ENCODE measurements at regions not wholly inside any gene's neighbourhood (a gene's known extent, or its start where the extent isn't known, plus 50 kb on each side); places are given as distances from the start of the nearest gene placed in this dataset.
A peak's percentile ranks its signal among the peaks of the same experiment; 100 is the strongest.

DNA sequence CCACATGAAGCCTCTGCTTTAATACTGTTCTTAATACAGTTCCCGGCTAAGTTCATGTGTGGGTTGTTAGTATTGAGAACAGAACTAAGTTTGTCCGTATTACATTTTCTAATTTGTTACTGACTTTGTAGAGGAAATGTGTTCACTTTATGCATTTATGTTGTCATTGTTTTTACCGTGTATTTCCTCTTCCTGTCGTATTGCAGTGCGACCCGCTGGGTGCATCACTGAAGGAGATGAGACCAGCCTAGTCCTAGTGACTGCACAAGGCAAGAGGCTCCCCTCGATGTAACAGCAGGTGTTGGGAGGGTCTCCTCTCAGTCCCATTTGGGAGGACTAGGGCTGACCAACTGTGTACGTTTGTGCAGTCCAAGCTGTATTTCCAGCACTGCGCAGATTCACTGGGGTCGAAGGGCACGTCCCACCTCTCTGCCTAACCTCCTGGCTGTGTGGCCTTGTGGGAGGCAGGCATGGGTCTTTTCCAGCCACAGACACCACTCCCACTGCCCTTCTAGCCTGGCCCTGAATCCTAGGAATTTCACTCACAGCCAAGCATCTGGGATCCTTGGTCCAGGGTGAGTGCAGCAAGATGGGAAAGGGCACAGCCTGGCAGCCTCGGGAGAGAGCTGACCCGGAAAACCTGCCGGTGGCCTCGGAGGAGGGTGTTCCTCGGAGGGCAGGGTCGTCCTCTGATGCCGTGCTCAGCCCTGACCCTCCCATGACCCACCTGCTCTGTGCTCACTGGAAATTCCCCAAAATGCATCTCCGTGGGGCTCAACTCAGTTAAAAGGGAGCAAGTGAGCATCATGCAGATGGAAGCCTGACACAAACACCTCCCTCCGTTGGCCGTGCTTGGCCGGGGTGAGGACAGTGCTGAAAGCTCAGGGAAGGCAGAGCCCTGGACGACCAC, 63.9 kb upstream of the FAM20C start:
- Histone ChIP-seq H3K9me3 (ENCODE audit: control insufficient read depth in 2 of 2, low read length in 2 of 2) (no peaks in the 10 kb centered on the region), H3K4me3 (ENCODE audit: low read length in 2 of 2) (no peak overlapping the region), H3K27me3 (ENCODE audit: control insufficient read depth in 2 of 2, insufficient read depth in 2 of 2, low read length in 2 of 2) (peaks cover 0 to 2% of the 10 kb centered on the region in 2 donors), H3K27ac (ENCODE audit: low read depth in 2 of 2, low read length in 2 of 2) (no peak overlapping the region), H3K9ac (ENCODE audit: low read depth in 1 of 2, low read length in 2 of 2) (no peak overlapping the region), H3K4me1 (ENCODE audit: control insufficient read depth in 2 of 2, insufficient read depth in 2 of 2, low read length in 2 of 2) (peaks cover 0 to 10% of the 10 kb centered on the region in 2 donors), H3K36me3 (ENCODE audit: control insufficient read depth in 2 of 2, insufficient read depth in 2 of 2, low read length in 2 of 2) (no peaks in the 10 kb centered on the region)

DNA sequence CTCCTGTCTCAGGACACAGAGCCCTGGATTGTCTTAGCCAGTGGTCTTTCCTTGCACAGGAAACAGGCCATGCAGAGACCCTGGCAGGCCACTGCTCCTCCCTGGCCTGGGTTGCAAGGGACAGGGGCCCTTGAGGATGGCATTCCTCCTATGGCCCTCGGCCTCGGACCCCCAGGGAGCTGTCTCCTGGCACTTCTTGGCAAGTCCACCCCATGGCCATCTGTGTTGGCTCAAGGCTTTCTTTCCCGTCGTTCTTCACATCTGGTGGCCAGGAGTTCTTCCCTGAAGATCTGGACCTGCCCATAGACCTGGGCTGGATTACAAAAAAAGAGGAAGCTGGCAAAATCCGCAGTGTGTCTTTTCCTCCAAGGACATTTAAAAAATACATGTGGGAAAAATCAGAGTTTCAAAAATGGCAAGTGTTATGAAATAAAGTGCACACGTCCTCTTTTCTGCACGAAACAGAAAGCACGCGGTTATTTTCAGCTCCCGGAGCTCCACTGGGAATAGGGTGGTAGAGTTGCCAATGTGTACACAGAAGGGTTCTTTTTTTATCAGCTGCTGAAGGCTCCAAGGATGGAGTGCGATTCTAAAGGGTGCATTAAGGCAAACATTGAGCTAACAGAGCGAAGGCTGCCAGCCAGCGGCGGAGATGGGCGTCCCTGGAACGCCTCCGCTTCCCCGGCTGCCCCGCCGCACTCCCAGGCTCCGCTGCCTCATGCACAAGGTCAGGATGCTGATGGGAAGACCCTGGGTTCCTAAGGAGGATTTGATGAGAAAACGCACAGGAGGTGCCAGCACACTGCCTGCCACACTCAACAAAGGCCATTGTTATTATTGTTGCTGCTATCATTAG, 62.8 kb upstream of the FAM20C start:
- Histone ChIP-seq H3K4me3 (ENCODE audit: low read length in 2 of 2) (no peak overlapping the region), H3K9ac (ENCODE audit: low read depth in 1 of 2, low read length in 2 of 2) (no peak overlapping the region), H3K27me3 (ENCODE audit: control insufficient read depth in 2 of 2, insufficient read depth in 2 of 2, low read length in 2 of 2) (peaks cover 0 to 2% of the 10 kb centered on the region in 2 donors), H3K36me3 (ENCODE audit: control insufficient read depth in 2 of 2, insufficient read depth in 2 of 2, low read length in 2 of 2) (no peaks in the 10 kb centered on the region), H3K9me3 (ENCODE audit: control insufficient read depth in 2 of 2, low read length in 2 of 2) (no peaks in the 10 kb centered on the region), H3K27ac (ENCODE audit: low read depth in 2 of 2, low read length in 2 of 2) (no peak overlapping the region), H3K4me1 (ENCODE audit: control insufficient read depth in 2 of 2, insufficient read depth in 2 of 2, low read length in 2 of 2) (peaks cover 0 to 10% of the 10 kb centered on the region in 2 donors)

DNA sequence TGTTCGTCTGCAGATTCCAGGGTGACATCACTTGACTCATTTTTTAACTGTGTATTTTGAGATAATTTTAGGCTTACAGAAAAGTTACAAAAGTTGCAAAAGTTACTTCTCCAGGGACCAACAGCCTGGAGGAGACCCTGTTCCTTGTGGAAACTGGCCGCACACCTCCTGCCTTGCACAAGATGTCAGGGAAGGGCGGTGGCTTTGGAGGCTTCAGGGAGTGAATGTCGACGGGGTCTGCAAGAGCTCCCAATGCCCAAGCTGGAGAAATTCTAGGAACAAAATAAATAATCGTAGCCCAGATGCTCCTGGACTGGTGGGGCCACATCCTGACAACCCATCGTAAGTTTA, 62.2 kb upstream of the FAM20C start:
- Histone ChIP-seq H3K4me1 (ENCODE audit: control insufficient read depth in 2 of 2, insufficient read depth in 2 of 2, low read length in 2 of 2) (peaks cover 0 to 10% of the 10 kb centered on the region in 2 donors), H3K27me3 (ENCODE audit: control insufficient read depth in 2 of 2, insufficient read depth in 2 of 2, low read length in 2 of 2) (peaks cover 0 to 2% of the 10 kb centered on the region in 2 donors), H3K36me3 (ENCODE audit: control insufficient read depth in 2 of 2, insufficient read depth in 2 of 2, low read length in 2 of 2) (no peaks in the 10 kb centered on the region), H3K4me3 (ENCODE audit: low read length in 2 of 2) (no peak overlapping the region), H3K9me3 (ENCODE audit: control insufficient read depth in 2 of 2, low read length in 2 of 2) (no peaks in the 10 kb centered on the region), H3K9ac (ENCODE audit: low read depth in 1 of 2, low read length in 2 of 2) (no peak overlapping the region), H3K27ac (ENCODE audit: low read depth in 2 of 2, low read length in 2 of 2) (no peak overlapping the region)

DNA sequence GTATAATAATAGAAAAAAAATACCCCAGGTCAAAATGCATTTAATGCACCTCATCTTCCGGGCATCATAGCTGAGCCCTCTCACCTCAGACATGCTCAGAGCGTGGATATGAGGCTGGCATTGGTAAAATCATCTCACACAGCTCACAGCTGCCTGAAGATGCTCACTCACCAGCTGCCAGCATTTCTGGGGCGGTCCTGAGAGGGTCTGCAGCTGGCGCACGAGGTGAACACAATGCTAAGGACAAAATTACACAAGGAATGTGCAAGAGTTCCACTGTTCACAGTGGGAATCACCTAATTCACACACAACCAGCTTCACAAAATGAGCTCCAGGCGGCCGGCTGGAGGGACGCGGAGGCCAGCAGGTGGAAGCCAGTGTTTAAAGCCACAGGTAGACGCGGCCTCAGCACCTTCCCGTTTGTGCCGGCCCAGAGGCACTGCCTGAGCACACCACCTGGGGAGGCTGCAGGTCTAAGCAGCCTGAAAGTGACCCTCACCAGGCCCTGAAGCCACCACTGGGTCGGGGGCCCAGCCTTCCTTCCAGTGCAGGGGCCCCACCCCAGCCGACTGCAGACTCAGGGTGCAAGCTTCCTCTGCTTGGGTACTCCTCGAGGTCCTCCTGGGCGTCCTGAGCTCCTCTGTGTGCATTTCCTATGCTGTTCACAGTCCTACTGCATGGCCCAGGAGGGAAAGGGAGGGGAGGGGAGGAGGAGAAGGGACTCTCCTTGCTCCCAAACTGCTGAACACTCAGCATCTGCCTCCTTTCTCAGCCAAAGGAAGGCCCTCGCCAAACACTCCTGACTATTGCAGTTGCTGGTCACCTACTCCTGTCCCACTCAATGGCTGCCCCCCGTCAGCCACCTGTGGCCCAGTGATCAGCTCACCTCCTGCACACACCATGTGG, 61.2 kb upstream of the FAM20C start:
- Histone ChIP-seq H3K9ac (ENCODE audit: low read depth in 1 of 2, low read length in 2 of 2) (no peak overlapping the region), H3K36me3 (ENCODE audit: control insufficient read depth in 2 of 2, insufficient read depth in 2 of 2, low read length in 2 of 2) (no peaks in the 10 kb centered on the region), H3K27ac (ENCODE audit: low read depth in 2 of 2, low read length in 2 of 2) (peak overlapping the region in 1 of 2 donors; percentile 51), H3K4me1 (ENCODE audit: control insufficient read depth in 2 of 2, insufficient read depth in 2 of 2, low read length in 2 of 2) (peaks cover 0 to 10% of the 10 kb centered on the region in 2 donors), H3K9me3 (ENCODE audit: control insufficient read depth in 2 of 2, low read length in 2 of 2) (no peaks in the 10 kb centered on the region), H3K27me3 (ENCODE audit: control insufficient read depth in 2 of 2, insufficient read depth in 2 of 2, low read length in 2 of 2) (peaks cover 2 to 3% of the 10 kb centered on the region in 2 donors), H3K4me3 (ENCODE audit: low read length in 2 of 2) (no peak overlapping the region)

DNA sequence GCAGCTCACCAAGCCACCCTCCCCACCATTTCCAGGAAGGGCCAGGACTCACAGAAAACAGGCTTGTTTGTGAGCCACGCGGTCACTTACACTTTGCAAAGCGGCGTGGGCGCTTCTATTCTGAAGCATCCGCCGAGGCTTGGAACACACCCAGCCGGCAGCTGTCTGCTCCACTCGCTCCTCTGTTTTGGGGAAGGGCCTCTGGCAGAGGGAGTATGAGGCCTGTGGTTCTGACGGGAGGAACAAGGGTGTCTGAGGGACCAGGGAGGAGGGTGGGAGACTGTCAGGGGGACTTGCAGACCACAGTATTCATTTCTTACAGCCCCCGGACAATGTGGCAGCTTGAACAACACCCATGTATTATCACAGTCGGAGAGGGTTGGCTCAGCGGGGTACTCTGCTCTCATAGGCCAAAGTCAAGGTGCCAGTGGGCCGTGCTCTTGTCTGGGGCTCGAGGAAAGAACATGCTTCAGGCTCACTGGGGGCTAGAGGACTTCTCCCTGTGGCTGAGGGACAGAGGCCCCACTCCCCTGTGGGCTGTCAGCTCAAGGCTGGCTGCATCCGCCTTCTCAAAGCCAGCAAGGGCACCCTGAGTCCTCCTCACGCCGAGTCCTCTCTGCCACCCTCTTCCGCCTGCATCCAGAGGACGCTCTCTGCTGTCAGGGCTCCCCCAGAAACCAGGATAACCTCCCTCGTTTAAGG, 60.4 kb upstream of the FAM20C start:
- peak overlapping the region in 1 of 2 donors; percentile 51 for H3K27ac ChIP-seq (ENCODE audit: low read depth in 2 of 2, low read length in 2 of 2)
- no peak overlapping the region for H3K9ac ChIP-seq (ENCODE audit: low read depth in 1 of 2, low read length in 2 of 2)
- no peaks in the 10 kb centered on the region for H3K36me3 ChIP-seq (ENCODE audit: control insufficient read depth in 2 of 2, insufficient read depth in 2 of 2, low read length in 2 of 2)

DNA sequence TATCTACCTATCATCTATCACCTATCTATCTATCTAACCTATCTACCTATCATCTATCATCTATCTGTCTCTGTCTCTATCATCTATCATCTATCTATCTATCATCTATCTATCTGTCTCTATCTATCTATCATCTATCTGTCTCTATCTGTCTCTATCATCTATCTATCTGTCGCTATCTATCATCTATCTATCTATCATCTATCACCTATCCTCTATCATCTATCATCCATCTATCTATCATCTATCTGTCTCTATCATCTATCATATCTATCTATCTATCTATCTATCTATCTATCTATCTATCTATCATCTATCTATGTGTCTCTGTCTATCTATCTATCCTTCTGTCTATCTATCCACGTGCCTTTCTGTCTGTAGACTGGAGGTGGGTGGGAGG, 59.5 kb upstream of the FAM20C start:
- H3K27ac ChIP-seq (ENCODE audit: low read depth in 2 of 2, low read length in 2 of 2) = no peak overlapping the region
- no peaks in the 10 kb centered on the region for H3K9me3 ChIP-seq (ENCODE audit: control insufficient read depth in 2 of 2, low read length in 2 of 2)
- H3K4me3 ChIP-seq (ENCODE audit: low read length in 2 of 2) = no peak overlapping the region
- H3K36me3 ChIP-seq (ENCODE audit: control insufficient read depth in 2 of 2, insufficient read depth in 2 of 2, low read length in 2 of 2) = no peaks in the 10 kb centered on the region
- peaks cover 0 to 10% of the 10 kb centered on the region in 2 donors for H3K4me1 ChIP-seq (ENCODE audit: control insufficient read depth in 2 of 2, insufficient read depth in 2 of 2, low read length in 2 of 2)
- H3K27me3 ChIP-seq (ENCODE audit: control insufficient read depth in 2 of 2, insufficient read depth in 2 of 2, low read length in 2 of 2) = peaks cover 2 to 5% of the 10 kb centered on the region in 2 donors
- H3K9ac ChIP-seq (ENCODE audit: low read depth in 1 of 2, low read length in 2 of 2) = no peak overlapping the region

More for the DNA sequence above, 60.4 kb upstream of the FAM20C start:
- no peaks in the 10 kb centered on the region for H3K9me3 ChIP-seq (ENCODE audit: control insufficient read depth in 2 of 2, low read length in 2 of 2)
- H3K27me3 ChIP-seq (ENCODE audit: control insufficient read depth in 2 of 2, insufficient read depth in 2 of 2, low read length in 2 of 2) = peaks cover 2 to 5% of the 10 kb centered on the region in 2 donors
- H3K4me1 ChIP-seq (ENCODE audit: control insufficient read depth in 2 of 2, insufficient read depth in 2 of 2, low read length in 2 of 2) = peaks cover 0 to 10% of the 10 kb centered on the region in 2 donors
- H3K4me3 ChIP-seq (ENCODE audit: low read length in 2 of 2) = no peak overlapping the region

DNA sequence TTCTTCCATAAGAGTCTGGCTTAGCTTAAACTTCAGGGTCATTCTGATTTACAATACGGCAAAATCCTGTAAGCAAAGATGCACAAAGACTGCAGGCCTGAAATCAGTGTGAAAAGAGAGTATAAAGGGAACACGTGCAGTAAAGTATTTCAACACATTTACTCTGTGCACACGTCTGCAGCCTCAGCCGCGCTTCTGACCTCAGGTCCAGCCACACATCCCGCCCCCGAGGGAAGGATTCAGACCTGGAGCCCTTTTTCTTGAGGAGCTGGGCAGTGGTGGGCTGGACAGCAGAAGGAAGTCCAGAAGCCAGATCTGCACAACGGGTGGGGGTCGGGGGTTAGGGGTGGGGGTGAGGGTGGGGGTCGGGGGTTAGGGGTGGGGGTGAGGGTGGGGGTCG, 58.9 kb upstream of the FAM20C start:
- no peak overlapping the region for H3K27ac ChIP-seq (ENCODE audit: low read depth in 2 of 2, low read length in 2 of 2)
- no peaks in the 10 kb centered on the region for H3K36me3 ChIP-seq (ENCODE audit: control insufficient read depth in 2 of 2, insufficient read depth in 2 of 2, low read length in 2 of 2)
- H3K4me3 ChIP-seq (ENCODE audit: low read length in 2 of 2) = no peak overlapping the region
- no peak overlapping the region for H3K9ac ChIP-seq (ENCODE audit: low read depth in 1 of 2, low read length in 2 of 2)
- H3K9me3 ChIP-seq (ENCODE audit: control insufficient read depth in 2 of 2, low read length in 2 of 2) = no peaks in the 10 kb centered on the region
- H3K27me3 ChIP-seq (ENCODE audit: control insufficient read depth in 2 of 2, insufficient read depth in 2 of 2, low read length in 2 of 2) = peaks cover 2 to 5% of the 10 kb centered on the region in 2 donors
- H3K4me1 ChIP-seq (ENCODE audit: control insufficient read depth in 2 of 2, insufficient read depth in 2 of 2, low read length in 2 of 2) = peaks cover 0 to 10% of the 10 kb centered on the region in 2 donors

DNA sequence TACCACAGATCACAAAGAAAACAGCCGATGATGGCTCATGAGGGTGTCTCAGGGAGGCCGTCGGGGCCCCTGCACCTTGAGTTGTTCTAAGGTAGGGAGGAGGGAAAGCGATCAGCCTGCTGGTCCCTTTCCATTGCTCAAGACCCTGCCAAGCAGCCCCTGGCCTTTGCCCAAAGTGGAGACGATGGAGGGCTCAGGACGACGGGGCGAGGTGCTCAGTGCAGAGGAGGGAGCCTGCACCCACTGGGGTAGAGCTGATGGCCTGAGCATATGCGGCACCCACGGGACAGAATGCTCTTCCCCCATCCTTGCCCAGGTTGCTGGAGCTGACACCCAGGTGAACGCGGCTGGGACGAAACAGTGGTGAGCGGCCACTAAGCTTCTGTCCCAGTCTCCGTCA, 58.3 kb upstream of the FAM20C start:
- H3K27me3 ChIP-seq (ENCODE audit: control insufficient read depth in 2 of 2, insufficient read depth in 2 of 2, low read length in 2 of 2) = peaks cover 2 to 5% of the 10 kb centered on the region in 2 donors

DNA sequence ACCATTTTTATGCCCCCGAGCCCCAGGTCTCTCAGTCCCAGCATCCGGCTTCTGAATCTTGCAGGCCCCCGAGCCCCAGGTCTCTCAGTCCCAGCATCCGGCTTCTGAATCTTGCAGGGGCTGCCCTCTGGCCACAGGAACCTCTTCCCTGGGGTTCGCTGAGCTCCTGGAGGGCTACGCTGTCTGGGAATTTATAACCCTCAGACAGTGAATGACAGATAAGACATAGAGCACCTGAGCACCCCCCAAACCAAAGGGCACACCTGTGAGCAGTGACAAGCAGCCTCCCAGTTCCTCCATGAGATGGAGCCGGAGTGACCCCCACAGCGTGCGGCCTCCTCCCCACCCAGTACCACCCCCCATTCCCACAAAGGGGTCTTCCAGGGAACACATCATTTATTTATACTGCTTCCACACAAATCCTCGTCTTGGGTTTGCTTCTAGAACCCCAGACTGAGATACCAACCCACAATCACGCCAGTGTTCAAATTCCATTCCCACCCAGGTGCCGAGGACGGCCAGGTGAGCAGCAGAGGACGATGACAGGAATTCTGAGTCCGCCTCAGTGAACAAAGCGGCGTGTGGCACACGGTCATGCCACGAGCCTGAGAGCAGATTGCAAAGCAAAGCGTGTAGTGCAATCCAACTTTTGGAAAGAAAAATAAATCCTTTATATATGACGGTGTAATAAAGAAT, 57.7 kb upstream of the FAM20C start:
- H3K36me3 ChIP-seq (ENCODE audit: control insufficient read depth in 2 of 2, insufficient read depth in 2 of 2, low read length in 2 of 2) = no peaks in the 10 kb centered on the region
- no peak overlapping the region for H3K4me3 ChIP-seq (ENCODE audit: low read length in 2 of 2)
- H3K9ac ChIP-seq (ENCODE audit: low read depth in 1 of 2, low read length in 2 of 2) = no peak overlapping the region
- H3K9me3 ChIP-seq (ENCODE audit: control insufficient read depth in 2 of 2, low read length in 2 of 2) = no peaks in the 10 kb centered on the region
- no peak overlapping the region for H3K27ac ChIP-seq (ENCODE audit: low read depth in 2 of 2, low read length in 2 of 2)
- H3K27me3 ChIP-seq (ENCODE audit: control insufficient read depth in 2 of 2, insufficient read depth in 2 of 2, low read length in 2 of 2) = peaks cover 2 to 5% of the 10 kb centered on the region in 2 donors
- peaks cover 0 to 10% of the 10 kb centered on the region in 2 donors for H3K4me1 ChIP-seq (ENCODE audit: control insufficient read depth in 2 of 2, insufficient read depth in 2 of 2, low read length in 2 of 2)

More for the DNA sequence above, 58.3 kb upstream of the FAM20C start:
- Histone ChIP-seq H3K9me3 (ENCODE audit: control insufficient read depth in 2 of 2, low read length in 2 of 2) (no peaks in the 10 kb centered on the region), H3K9ac (ENCODE audit: low read depth in 1 of 2, low read length in 2 of 2) (no peak overlapping the region), H3K27ac (ENCODE audit: low read depth in 2 of 2, low read length in 2 of 2) (no peak overlapping the region), H3K4me3 (ENCODE audit: low read length in 2 of 2) (no peak overlapping the region), H3K36me3 (ENCODE audit: control insufficient read depth in 2 of 2, insufficient read depth in 2 of 2, low read length in 2 of 2) (no peaks in the 10 kb centered on the region), H3K4me1 (ENCODE audit: control insufficient read depth in 2 of 2, insufficient read depth in 2 of 2, low read length in 2 of 2) (peaks cover 0 to 10% of the 10 kb centered on the region in 2 donors)
